H1 (cell line): ENCODE measurements at regions not wholly inside any gene's neighbourhood (a gene's known extent, or its start where the extent isn't known, plus 50 kb on each side); places are given as distances from the start of the nearest gene placed in this dataset.

ENCODE experiments used
- CTCF ChIA-PET: fragments of 300-600 bp; sonication (Branson Sonifier 250); formaldehyde crosslinking; loops from one replicate; lab custom pipeline; 2021; ENCODE audit not compliant: partially characterized antibody; lab: Charles Lee
- POLR2A ChIA-PET: fragments of 300-600 bp; sonication (Branson Sonifier 250); formaldehyde crosslinking; loops from one replicate; lab custom pipeline; 2021; ENCODE audit warnings: inconsistent platforms; ENCODE audit not compliant: partially characterized antibody; lab: Charles Lee
- DNase-seq, 2 experiments: peaks; one replicate each; pipeline versions ENCODE4 v3.0.0 to v3.0.0-alpha.2; 2010 to 2022; ENCODE audit warnings: low spot score in 2 of 2, low read depth in 1 of 2, mixed read lengths in 1 of 2
- FAIRE-seq: peaks from 2 replicates; lab custom pipeline; 2011; peaks lifted over from hg19 to GRCh38; lab: Jason Lieb, UNC
- H2AFZ ChIP-seq: 2 replicates; pipeline ENCODE4 v1.8.1; 2012; ENCODE audit warnings: low read length, inconsistent platforms
- H2AK5ac ChIP-seq: 2 replicates; pipeline ENCODE4 v1.6.1; 2013; ENCODE audit warnings: low read depth, low read length
- H2BK120ac ChIP-seq: replicated peaks from 2 replicates; pipeline ENCODE3; 2013; ENCODE audit warnings: low read depth, low read length, inconsistent platforms
- H2BK12ac ChIP-seq: 2 replicates; pipeline ENCODE4 v1.6.1; 2013; ENCODE audit warnings: low read depth, low read length
- H2BK15ac ChIP-seq: 2 replicates; pipeline ENCODE4 v1.6.1; 2013; ENCODE audit warnings: low read length
- H2BK20ac ChIP-seq: 2 replicates; pipeline ENCODE4 v1.6.1; 2013; ENCODE audit warnings: low read length
- H2BK5ac ChIP-seq: 2 replicates; pipeline ENCODE4 v1.6.1; 2013; ENCODE audit warnings: low read depth, low read length
- H3K14ac ChIP-seq: 2 replicates; pipeline ENCODE4 v1.6.1; 2013; ENCODE audit warnings: inconsistent platforms; ENCODE audit not compliant: insufficient read length
- H3K18ac ChIP-seq: 2 replicates; pipeline ENCODE4 v1.6.1; 2013; ENCODE audit warnings: low read length; ENCODE audit errors: extremely low read depth
- H3K23ac ChIP-seq: 2 replicates; pipeline ENCODE4 v1.6.1; 2013; ENCODE audit warnings: inconsistent platforms; ENCODE audit not compliant: insufficient read length
- H3K23me2 ChIP-seq: 2 replicates; pipeline ENCODE4 v1.6.1; 2013; ENCODE audit warnings: low read depth, low read length
- H3K27ac ChIP-seq: 2 replicates; pipeline ENCODE4 v1.6.1; 2011; ENCODE audit warnings: low read depth, low read length, inconsistent platforms
- H3K27me3 ChIP-seq, 4 experiments: replicated peaks in 1 of 4; 1 replicate in 1 of 4; 2 replicates in 3 of 4; pipeline versions ENCODE4 v1.6.1 to v1.8.1; 2011 to 2013; ENCODE audit warnings: low read length in 3 of 4, mild to moderate bottlenecking in 3 of 4, inconsistent platforms in 2 of 4, mixed read lengths in 2 of 4, moderate library complexity in 1 of 4; ENCODE audit not compliant: control insufficient read depth in 3 of 4, insufficient read depth in 3 of 4; ENCODE audit errors: extremely low read depth in 1 of 4
- H3K36me3 ChIP-seq, 4 experiments: 2 replicates each; pipeline versions ENCODE4 v1.6.1 to v1.8.1; 2011 to 2013; ENCODE audit warnings: mild to moderate bottlenecking in 4 of 4, low read length in 3 of 4, moderate library complexity in 2 of 4, control low read depth in 1 of 4, inconsistent platforms in 1 of 4; ENCODE audit not compliant: insufficient read depth in 4 of 4, control insufficient read depth in 2 of 4
- H3K4ac ChIP-seq: replicated peaks from 2 replicates; pipeline ENCODE3; 2013; ENCODE audit warnings: low read length, low read depth, mixed read lengths, inconsistent platforms; ENCODE audit not compliant: insufficient read length
- H3K4me1 ChIP-seq, 4 experiments: replicated peaks in 1 of 4; 1 replicate in 1 of 4; 2 replicates in 3 of 4; pipeline versions ENCODE4 v1.6.1 to v1.8.1; 2011 to 2013; ENCODE audit warnings: low read length in 3 of 4, inconsistent platforms in 2 of 4, mixed read lengths in 1 of 4; ENCODE audit not compliant: insufficient read depth in 4 of 4, control insufficient read depth in 3 of 4
- H3K4me2 ChIP-seq, 2 experiments: 2 replicates each; pipeline versions ENCODE4 v1.6.1 to v1.8.1; 2011 to 2013; ENCODE audit warnings: low read depth in 2 of 2, low read length in 2 of 2, control low read depth in 1 of 2, inconsistent platforms in 1 of 2, mild to moderate bottlenecking in 1 of 2; ENCODE audit not compliant: insufficient read depth in 1 of 2
- H3K4me3 ChIP-seq, 4 experiments: fragments of 200-600, 300-600 bp in 1 of 4; sonication (generic), shearing (Covaris generic), sonication (Bioruptor Twin) in 1 of 4; 2 replicates each; pipeline versions ENCODE4 v1.5.1 to v1.8.1; 2011 to 2016; ENCODE audit warnings: low read length in 4 of 4, low read depth in 3 of 4, control low read depth in 2 of 4, inconsistent platforms in 2 of 4, mild to moderate bottlenecking in 2 of 4, mixed read lengths in 1 of 4, moderate library complexity in 1 of 4; ENCODE audit not compliant: insufficient read depth in 2 of 4; ENCODE audit errors: extremely low read depth in 1 of 4
- H3K56ac ChIP-seq: replicated peaks from 2 replicates; pipeline ENCODE3; 2013; ENCODE audit warnings: low read depth, mild to moderate bottlenecking, mixed read lengths, low read length, inconsistent platforms; ENCODE audit not compliant: insufficient read length
- H3K79me1 ChIP-seq: 2 replicates; pipeline ENCODE4 v1.6.1; 2013; ENCODE audit warnings: low read depth, low read length, control low read depth
- H3K79me2 ChIP-seq, 2 experiments: 2 replicates each; pipeline versions ENCODE4 v1.6.1 to v1.8.1; 2012 to 2013; ENCODE audit warnings: low read length in 2 of 2, mild to moderate bottlenecking in 2 of 2, inconsistent platforms in 1 of 2; ENCODE audit not compliant: insufficient read depth in 2 of 2, control insufficient read depth in 1 of 2
- H3K9ac ChIP-seq, 4 experiments: replicated peaks in 1 of 4; 1 replicate in 1 of 4; 2 replicates in 3 of 4; pipeline versions ENCODE4 v1.6.1 to v1.8.1; 2011 to 2013; ENCODE audit warnings: low read depth in 3 of 4, low read length in 3 of 4, control low read depth in 2 of 4, mild to moderate bottlenecking in 2 of 4, moderate library complexity in 2 of 4, inconsistent platforms in 1 of 4; ENCODE audit errors: extremely low read depth in 1 of 4
- H3K9me3 ChIP-seq, 2 experiments: 2 replicates each; pipeline versions ENCODE4 v1.6.1 to v1.8.1; 2012 to 2013; ENCODE audit warnings: mild to moderate bottlenecking in 2 of 2, moderate library complexity in 2 of 2, control low read depth in 1 of 2, inconsistent platforms in 1 of 2, low read depth in 1 of 2, low read length in 1 of 2, mixed read lengths in 1 of 2; ENCODE audit not compliant: insufficient read depth in 2 of 2
- H4K20me1 ChIP-seq, 2 experiments: replicated peaks in 1 of 2; 2 replicates each; pipeline versions ENCODE3 to v1.8.1; 2011 to 2013; ENCODE audit warnings: inconsistent platforms in 2 of 2, low read length in 2 of 2, mild to moderate bottlenecking in 1 of 2; ENCODE audit not compliant: insufficient read depth in 2 of 2, control insufficient read depth in 1 of 2
- H4K5ac ChIP-seq: 2 replicates; pipeline ENCODE4 v1.6.1; 2013; ENCODE audit warnings: low read length, low read depth, mixed read lengths, inconsistent platforms; ENCODE audit not compliant: insufficient read length
- H4K8ac ChIP-seq: 2 replicates; pipeline ENCODE4 v1.8.0; 2013; ENCODE audit warnings: mild to moderate bottlenecking, moderate library complexity, low read length, inconsistent platforms; ENCODE audit not compliant: insufficient read depth; ENCODE audit errors: extremely low read depth
- H4K91ac ChIP-seq: replicated peaks from 2 replicates; pipeline ENCODE3; 2013; ENCODE audit warnings: low read length, mixed read lengths, inconsistent platforms; ENCODE audit not compliant: insufficient read length
- EZH2 ChIP-seq: fragments of 200-600 bp; sonication (generic); IDR thresholded peaks from 2 replicates; pipeline ENCODE4 v1.7.1; 2012; ENCODE audit warnings: low read depth, mild to moderate bottlenecking, moderate library complexity, low read length, inconsistent platforms; ENCODE audit not compliant: severe bottlenecking
- HDAC6 ChIP-seq: IDR thresholded peaks from one replicate; pipeline ENCODE4 v1.7.1; 2012; ENCODE audit warnings: low read depth, mild to moderate bottlenecking, inconsistent platforms, low read length, moderate library complexity
- POLR2AphosphoS5 ChIP-seq: IDR thresholded peaks from 2 replicates; pipeline ENCODE4 v1.6.1; 2011; ENCODE audit warnings: low read depth, low read length
- SP4 ChIP-seq: IDR thresholded peaks from 2 replicates; pipeline ENCODE4 v1.6.1; 2012; ENCODE audit warnings: low read length, inconsistent platforms
- TAF7 ChIP-seq: optimal IDR thresholded peaks from 2 replicates; pipeline ENCODE3; 2011; ENCODE audit warnings: low read depth, mild to moderate bottlenecking, inconsistent platforms, low read length, moderate library complexity, borderline replicate concordance
- TBP ChIP-seq: IDR thresholded peaks from 2 replicates; pipeline ENCODE4 v1.6.1; 2011; ENCODE audit warnings: low read depth, low read length, improper control_type of control experiment
- WGBS, 2 experiments: shearing (Covaris generic) in 1 of 2; methylation state at CpG; one replicate each; pipeline versions ENCODE4 v1.1.6 to v1.1.7; 2013 to 2015; ENCODE audit warnings: low lambda C conversion rate in 2 of 2, mixed read lengths in 2 of 2, inconsistent platforms in 1 of 2, low coverage in 1 of 2, missing lambda C conversion rate in 1 of 2; ENCODE audit not compliant: insufficient replicate concordance in 2 of 2, insufficient coverage in 1 of 2, insufficient read length in 1 of 2; ENCODE audit errors: extremely low coverage in 1 of 2, missing lambda C conversion rate in 1 of 2; 5-methylcytosine and 5-hydroxymethylcytosine counted together

DNA sequence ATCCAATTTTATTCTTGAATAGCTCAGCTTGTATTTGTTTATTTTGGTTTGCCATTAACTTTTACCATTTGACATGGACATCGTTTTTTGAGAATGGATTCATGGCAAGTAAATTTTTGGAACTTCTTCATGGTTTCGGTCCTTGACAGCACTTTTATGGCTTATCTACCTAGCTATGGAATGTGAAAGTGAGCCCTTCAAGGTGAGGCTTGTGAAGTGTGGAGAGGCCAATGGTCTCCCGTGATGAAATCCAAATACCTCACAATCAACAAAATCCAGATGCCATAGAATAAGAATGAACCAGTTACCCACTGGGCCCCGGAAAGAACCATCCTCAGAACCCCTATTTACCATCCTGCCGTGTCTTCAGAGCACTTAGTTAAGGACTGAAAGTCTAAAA lies 978.8 kb downstream of the FSCB start:
- Histone ChIP-seq H3K18ac (no peak overlapping the region), H3K23ac (no peak overlapping the region), H3K4me3 (no peak overlapping the region), H3K9me3 (peaks cover 0 to 5% of the 10 kb centered on the region in 2 experiments; a peak in 1 of 4 replicates), H3K56ac (no peak overlapping the region), H4K8ac (no peak overlapping the region), H2BK15ac (no peak overlapping the region), H4K91ac (no peak overlapping the region), H4K20me1 (no peaks in the 10 kb centered on the region), H2BK20ac (no peak overlapping the region), H2AK5ac (no peak overlapping the region), H2BK12ac (no peak overlapping the region)
- CTCF ChIA-PET: no interaction called here
- WGBS, 2 experiments: 95% methylated on average over 5 of the region's 5 CpGs; no CpG with 5 or more reads in 1 of the 2 experiments
- no peak for TF ChIP-seq EZH2
- no peak for TF ChIP-seq POLR2AphosphoS5
- TF ChIP-seq HDAC6: no peak
- TF ChIP-seq SP4: no peak
- no peak for TF ChIP-seq TAF7
- TF ChIP-seq TBP: no peak
- TF ChIP-seq, all 59 proteins: peak for 0
- H4K5ac ChIP-seq: no peak overlapping the region
- no peak overlapping the region for H3K4me2 ChIP-seq
- DNase-seq (no peak), FAIRE-seq (no peak)
- no peak overlapping the region for H3K9ac ChIP-seq
- no peak overlapping the region for H2BK120ac ChIP-seq
- H2BK5ac ChIP-seq: no peak overlapping the region
- H2AFZ ChIP-seq: no peak overlapping the region
- no peaks in the 10 kb centered on the region for H3K36me3 ChIP-seq
- H3K27ac ChIP-seq: no peak overlapping the region
- H3K79me2 ChIP-seq: no peaks in the 10 kb centered on the region
- no peaks in the 10 kb centered on the region for H3K27me3 ChIP-seq
- H3K23me2 ChIP-seq: no peaks in the 10 kb centered on the region
- H3K14ac ChIP-seq: no peak overlapping the region
- H3K4ac ChIP-seq: no peak overlapping the region
- POLR2A ChIA-PET: no interaction called here
- H3K4me1 ChIP-seq: no peaks in the 10 kb centered on the region
- no peaks in the 10 kb centered on the region for H3K79me1 ChIP-seq
